Omental fat pad (tissue), 3 donors: ENCODE measurements at regions not wholly inside any gene's neighbourhood (a gene's known extent, or its start where the extent isn't known, plus 50 kb on each side); places are given as distances from the start of the nearest gene placed in this dataset.

Source experiments
- ATAC-seq: fragments of 150-250 bp; one replicate; pipeline ENCODE4 v1.9.1; 2016; ENCODE audit warnings: mild to moderate bottlenecking, moderate library complexity; ENCODE audit not compliant: low FRiP score
- DNase-seq: peaks from one replicate; pipeline ENCODE4 v3.0.0-alpha.2; 2019; ENCODE audit warnings: low spot score
- CTCF ChIP-seq, 3 donors: fragments of 450-650 bp; IDR thresholded peaks; one replicate each; pipeline ENCODE4 v1.5.1; 2016 to 2017; ENCODE audit warnings: antibody characterized with exemption in 3 of 3, mild to moderate bottlenecking in 3 of 3, moderate library complexity in 2 of 3

GRCh38 chr9:69970001-69970533 lies 73.6 kb upstream of the MAMDC2 start:
- ATAC-seq (no peak), DNase-seq (no peak)
- TF ChIP-seq CTCF (IDR thresholded peaks at IDR 0.05) = no peak

GRCh38 chr9:69971643-69972449 lies 71.8 kb upstream of the MAMDC2 start:
- TF ChIP-seq CTCF (IDR thresholded peaks at IDR 0.05) = peak in 1 of 3 donors; percentile 86
- peak; percentile 41 for ATAC-seq
- DNase-seq = peak; percentile 66

GRCh38 chr9:69975681-69976080 lies 68.0 kb upstream of the MAMDC2 start:
- DNase-seq (no peak), ATAC-seq (no peak)
- TF ChIP-seq CTCF (IDR thresholded peaks at IDR 0.05) = no peak

GRCh38 chr9:69976152-69976551 lies 67.5 kb upstream of the MAMDC2 start:
- no peak for TF ChIP-seq CTCF (IDR thresholded peaks at IDR 0.05)
- DNase-seq (no peak), ATAC-seq (no peak)

- no peak for ATAC-seq
- DNase-seq = no peak
- TF ChIP-seq CTCF (IDR thresholded peaks at IDR 0.05) = no peak
These were observed 63.6 kb upstream of the MAMDC2 start for GRCh38 chr9:69980041-69980440.

- ATAC-seq = no peak
These were observed 63.1 kb upstream of the MAMDC2 start for GRCh38 chr9:69980591-69980990.

More at GRCh38 chr9:69980591-69980990, 63.1 kb upstream of the MAMDC2 start:
- no peak for DNase-seq
- TF ChIP-seq CTCF (IDR thresholded peaks at IDR 0.05) = no peak
